ENCODE measurements at regions not wholly inside any gene's neighbourhood (a gene's known extent, or its start where the extent isn't known, plus 50 kb on each side); places are given as distances from the start of the nearest gene placed in this dataset.
A peak's percentile ranks its signal among the peaks of the same experiment; 100 is the strongest.
"Not testable (repeated sequence)": the region's sequence is repeated elsewhere in the genome, so short reads cannot be mapped to it uniquely, and the experiment has no call there.

DNA sequence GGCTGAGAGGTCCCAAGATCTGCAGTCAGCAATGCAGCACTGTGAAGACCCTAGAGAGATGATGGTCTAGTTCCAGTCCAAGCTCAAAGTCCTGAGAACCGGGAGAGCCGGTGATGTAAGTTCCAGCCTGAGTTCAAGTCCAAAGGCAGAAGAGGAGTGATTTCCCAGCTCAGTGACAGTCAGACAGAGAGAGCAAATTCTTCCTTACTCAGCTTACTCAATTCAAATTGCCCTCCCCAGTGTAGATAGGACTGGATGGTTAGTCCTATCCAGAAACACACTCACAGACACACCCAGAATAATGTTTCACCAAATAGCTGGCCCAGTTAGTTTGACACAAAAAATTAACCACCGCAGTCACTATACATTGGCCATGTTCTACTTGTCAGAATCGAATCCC, 185.5 kb upstream of the MYO3A start:
- TF ChIP-seq EP300 (IDR thresholded peaks at IDR 0.05) (no peak), POLR2A (IDR thresholded peaks at IDR 0.05) (no peak), POLR2AphosphoS5 (IDR thresholded peaks at IDR 0.05) (no peak)
- TF ChIP-seq, protein P1, sequence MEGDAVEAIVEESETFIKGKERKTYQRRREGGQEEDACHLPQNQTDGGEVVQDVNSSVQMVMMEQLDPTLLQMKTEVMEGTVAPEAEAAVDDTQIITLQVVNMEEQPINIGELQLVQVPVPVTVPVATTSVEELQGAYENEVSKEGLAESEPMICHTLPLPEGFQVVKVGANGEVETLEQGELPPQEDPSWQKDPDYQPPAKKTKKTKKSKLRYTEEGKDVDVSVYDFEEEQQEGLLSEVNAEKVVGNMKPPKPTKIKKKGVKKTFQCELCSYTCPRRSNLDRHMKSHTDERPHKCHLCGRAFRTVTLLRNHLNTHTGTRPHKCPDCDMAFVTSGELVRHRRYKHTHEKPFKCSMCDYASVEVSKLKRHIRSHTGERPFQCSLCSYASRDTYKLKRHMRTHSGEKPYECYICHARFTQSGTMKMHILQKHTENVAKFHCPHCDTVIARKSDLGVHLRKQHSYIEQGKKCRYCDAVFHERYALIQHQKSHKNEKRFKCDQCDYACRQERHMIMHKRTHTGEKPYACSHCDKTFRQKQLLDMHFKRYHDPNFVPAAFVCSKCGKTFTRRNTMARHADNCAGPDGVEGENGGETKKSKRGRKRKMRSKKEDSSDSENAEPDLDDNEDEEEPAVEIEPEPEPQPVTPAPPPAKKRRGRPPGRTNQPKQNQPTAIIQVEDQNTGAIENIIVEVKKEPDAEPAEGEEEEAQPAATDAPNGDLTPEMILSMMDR (IDR thresholded peaks at IDR 0.05): no peak

DNA sequence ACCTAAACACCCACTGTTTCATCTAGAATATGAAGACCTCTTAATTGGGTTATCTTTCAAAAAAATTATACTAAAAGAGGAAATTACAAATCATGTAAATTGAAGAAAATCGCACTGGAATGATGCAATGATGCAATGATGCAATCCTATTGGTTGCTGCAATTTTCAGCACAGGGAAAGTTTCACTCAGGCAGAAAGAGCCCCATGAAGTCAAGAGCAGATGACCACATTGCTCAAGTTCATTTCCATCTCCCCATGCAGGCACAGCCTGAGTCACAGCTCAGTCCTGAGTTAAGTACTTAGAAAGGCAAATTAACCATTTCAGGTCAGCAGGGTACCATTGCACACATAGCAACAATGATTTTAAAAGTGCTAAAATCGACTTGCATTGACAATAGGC, 180.3 kb upstream of the MYO3A start:
- WGBS, 5 donors: 49 to 80% (median 70%) methylated on average over 2 of the region's 2 CpGs
- no peak for DNase-seq
- H3K9me3 ChIP-seq: no peaks in the 10 kb centered on the region
- no peaks in the 10 kb centered on the region for H3K36me3 ChIP-seq
- H3K27me3 ChIP-seq: no peaks in the 10 kb centered on the region
- no peak overlapping the region for H3K27ac ChIP-seq
- no peak overlapping the region for H3K4me3 ChIP-seq
- intact Hi-C loops (cut with DNase I; ENCODE audit: low total_unique reads): no loop called here
- H3K4me1 ChIP-seq: no peaks in the 10 kb centered on the region
- TF ChIP-seq EP300 (IDR thresholded peaks at IDR 0.05): no peak
- no peak for TF ChIP-seq POLR2A (IDR thresholded peaks at IDR 0.05)
- TF ChIP-seq, protein P1 (IDR thresholded peaks at IDR 0.05): no peak
- no peak for TF ChIP-seq POLR2AphosphoS5 (IDR thresholded peaks at IDR 0.05)

More for the DNA sequence above, 185.5 kb upstream of the MYO3A start:
- intact Hi-C loops (cut with DNase I; ENCODE audit: low total_unique reads): no loop called here
- H3K4me1 ChIP-seq: no peaks in the 10 kb centered on the region
- no peak overlapping the region for H3K4me3 ChIP-seq
- no peak for DNase-seq
- no peaks in the 10 kb centered on the region for H3K36me3 ChIP-seq
- no peaks in the 10 kb centered on the region for H3K9me3 ChIP-seq
- H3K27me3 ChIP-seq: no peaks in the 10 kb centered on the region
- no peak overlapping the region for H3K27ac ChIP-seq
- WGBS, 5 donors: 83 to 94% (median 89%) methylated on average over 4 of the region's 4 CpGs

DNA sequence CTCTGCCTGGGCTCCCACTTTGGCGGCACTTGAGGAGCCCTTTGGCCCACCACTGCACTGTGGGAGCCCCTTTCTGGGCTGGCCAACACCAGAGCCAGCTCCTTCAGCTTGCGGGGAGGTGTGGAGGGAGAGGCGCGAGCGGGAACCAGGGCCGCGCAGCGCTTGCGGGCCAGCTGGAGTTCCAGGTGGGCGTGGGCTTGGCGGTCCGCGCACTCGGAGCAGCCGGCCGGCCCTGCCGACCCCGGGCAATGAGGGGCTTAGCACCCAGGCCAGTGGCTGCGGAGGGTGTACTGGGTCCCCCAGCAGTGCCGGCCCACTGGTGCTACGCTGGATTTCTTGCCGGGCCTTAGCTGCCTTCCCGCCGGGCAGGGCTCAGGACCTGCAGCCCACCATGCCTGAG, 178.2 kb upstream of the MYO3A start:
- H3K4me1 ChIP-seq; H3K27ac ChIP-seq; H3K9me3 ChIP-seq; H3K36me3 ChIP-seq; DNase-seq; H3K4me3 ChIP-seq; intact Hi-C loops (cut with DNase I; ENCODE audit: low total_unique reads); H3K27me3 ChIP-seq: not testable (repeated sequence)
- 82 to 98% (median 94%) methylated on average over 1 to 24 of the region's 24 CpGs for WGBS, 5 donors

DNA sequence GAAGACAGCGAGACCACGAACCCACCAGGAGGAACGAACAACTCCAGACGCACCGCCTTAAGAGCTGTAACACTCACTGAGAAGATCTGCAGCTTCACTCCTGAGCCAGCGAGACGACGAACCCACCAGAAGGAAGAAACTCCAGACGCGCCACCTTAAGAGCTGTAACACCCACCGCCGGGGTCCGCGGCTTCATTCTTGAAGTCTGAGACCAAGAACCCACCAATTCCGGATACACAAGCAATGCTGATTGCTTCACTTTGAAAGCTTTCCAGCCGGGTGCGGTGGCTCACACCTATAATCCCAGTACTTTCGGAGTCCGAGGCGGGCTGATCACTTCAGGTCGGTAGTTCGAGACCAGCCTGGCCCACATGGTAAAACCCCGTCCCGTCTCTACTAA, 177.2 kb upstream of the MYO3A start:
- H3K9me3 ChIP-seq: no peaks in the 10 kb centered on the region
- no peaks in the 10 kb centered on the region for H3K4me1 ChIP-seq
- H3K36me3 ChIP-seq: no peaks in the 10 kb centered on the region
- no peaks in the 10 kb centered on the region for H3K27me3 ChIP-seq
- no peak overlapping the region for H3K27ac ChIP-seq
- TF ChIP-seq POLR2AphosphoS5 (IDR thresholded peaks at IDR 0.05) (no peak), POLR2A (IDR thresholded peaks at IDR 0.05) (no peak), EP300 (IDR thresholded peaks at IDR 0.05) (no peak)
- TF ChIP-seq, protein P1 (IDR thresholded peaks at IDR 0.05): no peak
- intact Hi-C loops (cut with DNase I; ENCODE audit: low total_unique reads): no loop called here
- no peak overlapping the region for H3K4me3 ChIP-seq
- 91 to 97% (median 94%) methylated on average over 23 to 24 of the region's 24 CpGs for WGBS, 5 donors
- no peak for DNase-seq

DNA sequence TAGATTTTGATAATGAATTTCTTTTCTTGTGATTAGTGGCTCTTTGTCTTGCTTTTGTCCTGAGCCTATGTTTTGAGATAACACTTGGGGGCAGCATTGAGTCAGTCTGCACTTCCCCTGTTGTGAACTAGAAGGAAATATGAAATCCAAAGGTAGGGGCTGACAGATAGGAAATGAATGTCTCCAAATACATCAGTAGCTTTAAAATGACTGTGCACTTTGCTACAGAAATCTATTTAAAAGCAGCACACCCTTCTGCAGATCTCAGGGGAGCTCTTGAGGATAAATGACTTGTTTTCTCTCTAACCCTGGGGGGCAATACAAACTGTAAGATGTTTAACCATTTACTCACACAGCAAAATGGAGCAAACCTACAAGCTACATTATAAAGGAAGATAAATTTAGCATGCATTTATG, 176.0 kb upstream of the MYO3A start:
- intact Hi-C loops (cut with DNase I; ENCODE audit: low total_unique reads): no loop called here
- Histone ChIP-seq H3K36me3 (no peaks in the 10 kb centered on the region), H3K4me1 (no peaks in the 10 kb centered on the region), H3K27me3 (no peaks in the 10 kb centered on the region), H3K27ac (no peak overlapping the region), H3K4me3 (no peak overlapping the region), H3K9me3 (no peaks in the 10 kb centered on the region)
- TF ChIP-seq POLR2A (IDR thresholded peaks at IDR 0.05) (no peak), EP300 (IDR thresholded peaks at IDR 0.05) (no peak)
- TF ChIP-seq, protein P1 (IDR thresholded peaks at IDR 0.05): peak in 4 of 7 experiments; percentile 7 to 38 (median 36)
- peak in 1 of 2 donors; percentile 85 for DNase-seq

Data from stomach (tissue), 8 donors.